GM23338 (cell line): ENCODE measurements at regions not wholly inside any gene's neighbourhood (a gene's known extent, or its start where the extent isn't known, plus 50 kb on each side); places are given as distances from the start of the nearest gene placed in this dataset.

Source experiments
- CREB1 ChIP-seq: fragments of 250-450 bp; sonication (Bioruptor Pico); IDR thresholded peaks from 2 replicates; pipeline ENCODE4 v1.5.0; 2020; ENCODE audit warnings: low read depth, mild to moderate bottlenecking, moderate library complexity
- CTCF ChIP-seq, 2 experiments: fragments of 200-600 bp in 1 of 2; sonication (generic) in 1 of 2; conservative IDR thresholded peaks; 2 replicates each; pipeline versions ENCODE4 v1.5.1 to v1.6.1; 2016 to 2017; ENCODE audit warnings: antibody characterized with exemption in 2 of 2, low read depth in 2 of 2, mild to moderate bottlenecking in 2 of 2, moderate library complexity in 1 of 2
- ETS1 ChIP-seq: IDR thresholded peaks from 2 replicates; pipeline ENCODE4 v1.6.1; 2016; ENCODE audit warnings: antibody characterized with exemption
- EZH2 ChIP-seq: fragments of 200-600 bp; sonication (generic); IDR thresholded peaks from one replicate; pipeline ENCODE4 v1.8.0; 2017; ENCODE audit warnings: antibody characterized with exemption, mild to moderate bottlenecking, low read depth; ENCODE audit not compliant: unreplicated experiment
- EZH2phosphoT487 ChIP-seq: fragments of 200-600 bp; sonication (generic); IDR thresholded peaks from one replicate; pipeline ENCODE4 v1.8.1; 2018; ENCODE audit warnings: antibody characterized with exemption; ENCODE audit not compliant: unreplicated experiment
- JUNB ChIP-seq: IDR thresholded peaks from one replicate; pipeline ENCODE4 v1.6.1; 2016; ENCODE audit warnings: antibody characterized with exemption; ENCODE audit not compliant: unreplicated experiment
- NANOG ChIP-seq: IDR thresholded peaks from 2 replicates; pipeline ENCODE4 v1.6.1; 2016; ENCODE audit warnings: antibody characterized with exemption, borderline replicate concordance
- POLR2AphosphoS5 ChIP-seq: IDR thresholded peaks from 2 replicates; pipeline ENCODE4 v1.6.1; 2016; ENCODE audit warnings: antibody characterized with exemption, low read depth
- REST ChIP-seq: IDR thresholded peaks from one replicate; pipeline ENCODE4 v1.6.1; 2018; ENCODE audit warnings: antibody characterized with exemption; ENCODE audit not compliant: unreplicated experiment
- STAT1 ChIP-seq: IDR thresholded peaks from one replicate; pipeline ENCODE4 v1.6.1; 2016; ENCODE audit warnings: antibody characterized with exemption; ENCODE audit not compliant: unreplicated experiment
- ZNF114 ChIP-seq: fragments of 250-450 bp; sonication (Bioruptor Pico); IDR thresholded peaks from 2 replicates; pipeline ENCODE4 v1.5.0; 2020; ENCODE audit warnings: mild to moderate bottlenecking, moderate library complexity
- ZNF331 ChIP-seq: fragments of 250-450 bp; sonication (Bioruptor Pico); IDR thresholded peaks from 2 replicates; pipeline ENCODE4 v1.5.0; 2020; ENCODE audit warnings: low read depth, mild to moderate bottlenecking, moderate library complexity

GRCh38 chr3:127388427-127388826 is 100.6 kb upstream of the PRR20G start:
- TF ChIP-seq CTCF (conservative IDR thresholded peaks at IDR 0.05; ENCODE audit: low read depth in 2 of 2), result no peak
- TF ChIP-seq JUNB, result no peak
- no peak for TF ChIP-seq EZH2
- TF ChIP-seq POLR2AphosphoS5, result no peak
- no peak for TF ChIP-seq EZH2phosphoT487
- TF ChIP-seq ZNF114 (CRISPR knock-in tag), result no peak
- no peak for TF ChIP-seq CREB1 (CRISPR knock-in tag)
- no peak for TF ChIP-seq ETS1
- no peak for TF ChIP-seq REST
- TF ChIP-seq ZNF331 (CRISPR knock-in tag), result no peak
- TF ChIP-seq STAT1, result no peak
- no peak for TF ChIP-seq NANOG
